ENCODE measurements at regions not wholly inside any gene's neighbourhood (a gene's known extent, or its start where the extent isn't known, plus 50 kb on each side); places are given as distances from the start of the nearest gene placed in this dataset.
"Not testable (repeated sequence)": the region's sequence is repeated elsewhere in the genome, so short reads cannot be mapped to it uniquely, and the experiment has no call there.

- H3K4me3 ChIP-seq (ENCODE audit: low read depth, low read length) = no peak overlapping the region
- no peak for DNase-seq (ENCODE audit: low read depth)
- TF ChIP-seq, protein P1, sequence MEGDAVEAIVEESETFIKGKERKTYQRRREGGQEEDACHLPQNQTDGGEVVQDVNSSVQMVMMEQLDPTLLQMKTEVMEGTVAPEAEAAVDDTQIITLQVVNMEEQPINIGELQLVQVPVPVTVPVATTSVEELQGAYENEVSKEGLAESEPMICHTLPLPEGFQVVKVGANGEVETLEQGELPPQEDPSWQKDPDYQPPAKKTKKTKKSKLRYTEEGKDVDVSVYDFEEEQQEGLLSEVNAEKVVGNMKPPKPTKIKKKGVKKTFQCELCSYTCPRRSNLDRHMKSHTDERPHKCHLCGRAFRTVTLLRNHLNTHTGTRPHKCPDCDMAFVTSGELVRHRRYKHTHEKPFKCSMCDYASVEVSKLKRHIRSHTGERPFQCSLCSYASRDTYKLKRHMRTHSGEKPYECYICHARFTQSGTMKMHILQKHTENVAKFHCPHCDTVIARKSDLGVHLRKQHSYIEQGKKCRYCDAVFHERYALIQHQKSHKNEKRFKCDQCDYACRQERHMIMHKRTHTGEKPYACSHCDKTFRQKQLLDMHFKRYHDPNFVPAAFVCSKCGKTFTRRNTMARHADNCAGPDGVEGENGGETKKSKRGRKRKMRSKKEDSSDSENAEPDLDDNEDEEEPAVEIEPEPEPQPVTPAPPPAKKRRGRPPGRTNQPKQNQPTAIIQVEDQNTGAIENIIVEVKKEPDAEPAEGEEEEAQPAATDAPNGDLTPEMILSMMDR (IDR thresholded peaks at IDR 0.05; ENCODE audit: low read depth, low read length, missing control alignments) = no peak
Measured at GRCh38 chr12:85625467-85625866, 210.7 kb downstream of the RASSF9 start.

GRCh38 chr12:85626001-85626783 is 210.0 kb downstream of the RASSF9 start:
- no peak for DNase-seq (ENCODE audit: low read depth)
- TF ChIP-seq, protein P1 (IDR thresholded peaks at IDR 0.05; ENCODE audit: low read depth, low read length, missing control alignments) = no peak
- no peak overlapping the region for H3K4me3 ChIP-seq (ENCODE audit: low read depth, low read length)

DNA sequence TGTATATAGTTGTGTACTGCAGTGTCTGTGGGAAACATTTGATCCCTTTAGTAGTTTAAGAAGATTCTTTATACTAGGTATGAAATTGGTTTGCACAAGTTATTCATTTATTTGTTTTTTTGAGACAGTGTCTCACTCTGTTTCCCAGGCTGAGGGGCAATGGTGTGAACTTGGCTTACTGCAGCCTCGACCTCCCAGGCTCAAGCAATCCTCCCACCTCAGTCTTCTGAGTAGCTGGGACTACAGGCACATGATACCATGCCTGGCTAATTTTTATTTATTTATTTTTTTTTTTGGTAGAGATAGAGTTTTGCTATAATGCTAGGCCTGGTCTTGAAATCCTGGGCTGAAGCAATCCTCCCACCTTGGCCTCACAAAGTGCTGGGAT is 209.4 kb downstream of the RASSF9 start:
- H3K4me3 ChIP-seq (ENCODE audit: low read depth, low read length) = no peak overlapping the region
- no peak for DNase-seq (ENCODE audit: low read depth)
- TF ChIP-seq, protein P1 (IDR thresholded peaks at IDR 0.05; ENCODE audit: low read depth, low read length, missing control alignments) = no peak

- H3K4me3 ChIP-seq (ENCODE audit: low read depth, low read length) = no peak overlapping the region
- TF ChIP-seq, protein P1 (IDR thresholded peaks at IDR 0.05; ENCODE audit: low read depth, low read length, missing control alignments) = no peak
- no peak for DNase-seq (ENCODE audit: low read depth)
Measured at GRCh38 chr12:85627584-85627983, 208.6 kb downstream of the RASSF9 start.

DNA sequence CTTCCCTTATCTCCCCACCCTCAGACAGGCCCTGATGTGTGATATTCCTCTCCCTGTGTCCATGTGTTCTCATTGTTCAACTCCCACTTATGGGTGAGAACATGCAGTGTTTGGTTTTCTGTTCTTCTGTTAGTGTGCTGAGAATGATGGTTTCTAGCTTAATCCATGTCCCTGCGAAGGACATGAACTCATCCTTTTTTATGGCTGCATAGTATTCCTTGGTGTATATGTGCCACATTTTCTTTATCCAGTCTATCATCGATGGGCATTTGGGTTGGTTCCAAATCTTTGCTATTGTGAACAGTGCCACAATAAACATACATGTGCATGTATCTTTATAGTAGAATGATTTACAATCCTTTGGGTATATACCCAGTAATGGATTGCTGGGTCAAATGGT is 207.6 kb downstream of the RASSF9 start:
- H3K4me3 ChIP-seq (ENCODE audit: low read depth, low read length); DNase-seq (ENCODE audit: low read depth): not testable (repeated sequence)

DNA sequence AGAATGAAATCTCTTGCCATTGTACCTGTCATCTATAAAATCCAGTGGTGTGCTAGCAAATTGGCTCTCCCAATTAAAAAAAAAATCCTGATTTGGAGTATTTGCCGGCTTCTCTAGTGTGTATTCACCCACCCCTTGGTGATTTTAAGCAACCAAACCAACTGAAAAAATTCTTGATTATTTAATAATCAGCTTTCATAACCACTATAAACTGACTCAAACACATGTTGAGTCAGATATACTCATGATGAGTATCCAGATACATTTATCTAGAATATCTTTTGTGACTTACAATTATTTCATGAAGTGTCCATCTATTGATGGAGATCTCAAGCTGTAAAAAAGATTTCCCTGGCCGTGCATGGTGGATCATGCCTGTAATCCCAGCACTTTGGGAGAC is 205.4 kb downstream of the RASSF9 start:
- TF ChIP-seq, protein P1 (IDR thresholded peaks at IDR 0.05; ENCODE audit: low read depth, low read length, missing control alignments) = no peak
- no peak overlapping the region for H3K4me3 ChIP-seq (ENCODE audit: low read depth, low read length)
- no peak for DNase-seq (ENCODE audit: low read depth)

- no peak for DNase-seq (ENCODE audit: low read depth)
- TF ChIP-seq, protein P1 (IDR thresholded peaks at IDR 0.05; ENCODE audit: low read depth, low read length, missing control alignments) = no peak
- no peak overlapping the region for H3K4me3 ChIP-seq (ENCODE audit: low read depth, low read length)
Measured at GRCh38 chr12:85632390-85632789, 203.8 kb downstream of the RASSF9 start.
